Smooth muscle cell (in vitro differentiated cells): ENCODE measurements at regions not wholly inside any gene's neighbourhood (a gene's known extent, or its start where the extent isn't known, plus 50 kb on each side); places are given as distances from the start of the nearest gene placed in this dataset.

ENCODE experiments used
- DNase-seq: peaks from one replicate; lab custom pipeline; 2025; ENCODE audit not compliant: unreplicated experiment; lab: John Stamatoyannopoulos, UW
- H2AFZ ChIP-seq: fragments of 200-600 bp; sonication (generic); 2 replicates; pipeline ENCODE4 v1.6.0; 2016; ENCODE audit warnings: antibody characterized with exemption, low read depth, mild to moderate bottlenecking
- H3F3A ChIP-seq: fragments of 200-600 bp; sonication (generic); 2 replicates; pipeline ENCODE4 v1.6.0; 2017; ENCODE audit warnings: antibody characterized with exemption, low read depth
- H3K27ac ChIP-seq: fragments of 200-600 bp; sonication (generic); 2 replicates; pipeline ENCODE4 v1.5.1; 2016; ENCODE audit warnings: low read depth, mild to moderate bottlenecking
- H3K27me3 ChIP-seq: fragments of 200-600 bp; sonication (generic); 2 replicates; pipeline ENCODE4 v1.6.1; 2016; ENCODE audit warnings: low read depth, mild to moderate bottlenecking
- H3K36me3 ChIP-seq: fragments of 200-600 bp; sonication (generic); 2 replicates; pipeline ENCODE4 v1.5.1; 2016; ENCODE audit warnings: low read depth
- H3K4me1 ChIP-seq: fragments of 200-600 bp; sonication (generic); 2 replicates; pipeline ENCODE4 v1.5.1; 2016; ENCODE audit warnings: low read depth
- H3K4me2 ChIP-seq: fragments of 200-600 bp; sonication (generic); 2 replicates; pipeline ENCODE4 v1.6.0; 2016; ENCODE audit warnings: mild to moderate bottlenecking
- H3K4me3 ChIP-seq: fragments of 200-600 bp; sonication (generic); 2 replicates; pipeline ENCODE4 v1.5.1; 2016; ENCODE audit warnings: mild to moderate bottlenecking
- H3K79me2 ChIP-seq: fragments of 200-600 bp; sonication (generic); 2 replicates; pipeline ENCODE4 v1.6.0; 2016; ENCODE audit warnings: low read depth, mild to moderate bottlenecking
- H3K9ac ChIP-seq: fragments of 200-600 bp; sonication (generic); 2 replicates; pipeline ENCODE4 v1.6.0; 2016; ENCODE audit warnings: low read depth
- H3K9me3 ChIP-seq: fragments of 200-600 bp; sonication (generic); replicated peaks from 2 replicates; pipeline ENCODE4 v1.5.1; 2016; ENCODE audit warnings: low read depth
- H4K20me1 ChIP-seq: fragments of 200-600 bp; sonication (generic); 2 replicates; pipeline ENCODE4 v1.6.0; 2016; ENCODE audit warnings: low read depth
- WGBS: methylation state at CpG from one replicate; pipeline ENCODE4 v1.1.7; 2016; ENCODE audit warnings: low lambda C conversion rate; 5-methylcytosine and 5-hydroxymethylcytosine counted together
- TF ChIP-seq, protein P1 (sequence below): fragments of 200-600 bp; sonication (generic); IDR thresholded peaks from 2 replicates; pipeline ENCODE4 v1.5.1; 2017; ENCODE audit warnings: borderline replicate concordance, mild to moderate bottlenecking, antibody characterized with exemption; ENCODE audit not compliant: insufficient read depth, poor library complexity, severe bottlenecking

DNA sequence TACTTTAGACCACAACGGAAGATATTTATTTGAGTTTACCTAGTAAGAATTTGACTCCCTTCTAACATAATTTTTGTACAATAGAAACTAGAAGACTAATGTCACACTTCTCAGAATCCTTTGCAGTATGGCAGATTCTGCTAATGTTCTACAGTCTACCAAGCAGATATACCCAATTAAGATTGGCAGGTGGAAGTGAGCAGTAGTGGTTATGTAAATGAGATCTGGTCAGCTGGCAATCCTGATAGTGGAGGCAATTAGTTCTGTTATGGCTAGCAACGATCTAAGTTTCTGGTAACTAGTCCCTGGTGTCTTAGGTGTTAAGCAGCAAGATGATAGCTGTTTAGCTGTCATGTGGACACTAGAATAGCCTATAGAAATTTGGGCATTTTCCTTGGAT, 101.0 kb downstream of the CENPW start:
- Histone ChIP-seq H3F3A (no peaks in the 10 kb centered on the region), H3K9ac (no peak overlapping the region), H2AFZ (no peak overlapping the region), H3K4me3 (no peak overlapping the region), H3K4me1 (peaks cover 15% of the 10 kb centered on the region), H3K27me3 (no peaks in the 10 kb centered on the region), H4K20me1 (no peaks in the 10 kb centered on the region), H3K79me2 (no peaks in the 10 kb centered on the region), H3K36me3 (no peaks in the 10 kb centered on the region), H3K4me2 (no peak overlapping the region), H3K9me3 (no peaks in the 10 kb centered on the region), H3K27ac (no peak overlapping the region)
- 89% methylated on average over 2 of the region's 2 CpGs for WGBS
- no peak for DNase-seq
- TF ChIP-seq, protein P1, sequence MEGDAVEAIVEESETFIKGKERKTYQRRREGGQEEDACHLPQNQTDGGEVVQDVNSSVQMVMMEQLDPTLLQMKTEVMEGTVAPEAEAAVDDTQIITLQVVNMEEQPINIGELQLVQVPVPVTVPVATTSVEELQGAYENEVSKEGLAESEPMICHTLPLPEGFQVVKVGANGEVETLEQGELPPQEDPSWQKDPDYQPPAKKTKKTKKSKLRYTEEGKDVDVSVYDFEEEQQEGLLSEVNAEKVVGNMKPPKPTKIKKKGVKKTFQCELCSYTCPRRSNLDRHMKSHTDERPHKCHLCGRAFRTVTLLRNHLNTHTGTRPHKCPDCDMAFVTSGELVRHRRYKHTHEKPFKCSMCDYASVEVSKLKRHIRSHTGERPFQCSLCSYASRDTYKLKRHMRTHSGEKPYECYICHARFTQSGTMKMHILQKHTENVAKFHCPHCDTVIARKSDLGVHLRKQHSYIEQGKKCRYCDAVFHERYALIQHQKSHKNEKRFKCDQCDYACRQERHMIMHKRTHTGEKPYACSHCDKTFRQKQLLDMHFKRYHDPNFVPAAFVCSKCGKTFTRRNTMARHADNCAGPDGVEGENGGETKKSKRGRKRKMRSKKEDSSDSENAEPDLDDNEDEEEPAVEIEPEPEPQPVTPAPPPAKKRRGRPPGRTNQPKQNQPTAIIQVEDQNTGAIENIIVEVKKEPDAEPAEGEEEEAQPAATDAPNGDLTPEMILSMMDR: no peak

DNA sequence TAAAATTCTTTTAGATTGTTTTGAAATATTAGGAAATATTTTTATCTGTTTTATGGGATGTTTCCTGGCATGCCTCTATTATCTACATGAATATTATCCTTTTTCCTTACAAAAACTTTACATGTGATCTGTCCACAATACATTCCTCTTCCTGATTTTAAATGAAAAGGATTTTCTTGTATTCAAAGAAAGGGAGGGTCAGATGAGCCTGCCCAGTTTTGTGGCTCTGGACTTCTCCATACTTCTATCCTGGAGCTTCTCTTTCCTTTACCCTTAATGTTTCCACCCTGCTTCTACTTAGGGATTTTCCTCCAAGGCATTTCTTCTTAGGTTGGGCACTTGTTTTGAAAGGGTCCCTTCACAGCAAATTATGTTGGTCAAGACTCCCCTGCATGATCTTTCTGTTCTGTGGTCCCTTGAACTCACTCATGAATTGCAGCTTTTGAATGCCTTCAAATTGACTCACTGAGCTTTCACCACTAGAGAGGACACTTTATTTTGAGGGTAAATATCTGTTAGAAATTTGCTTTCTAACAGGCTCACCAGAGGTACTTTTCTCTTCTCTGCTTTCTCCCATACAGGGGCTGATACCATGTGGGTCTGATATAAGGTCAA, 104.9 kb downstream of the CENPW start:
- Histone ChIP-seq H3K9me3 (no peaks in the 10 kb centered on the region), H3K9ac (no peak overlapping the region), H4K20me1 (no peaks in the 10 kb centered on the region), H3F3A (no peaks in the 10 kb centered on the region), H3K4me3 (no peak overlapping the region), H3K79me2 (no peaks in the 10 kb centered on the region), H3K27me3 (no peaks in the 10 kb centered on the region), H3K27ac (peak overlapping the region; percentile 19), H3K36me3 (no peaks in the 10 kb centered on the region), H3K4me2 (peak overlapping the region; percentile 57), H3K4me1 (peaks cover 25% of the 10 kb centered on the region), H2AFZ (peak overlapping the region; percentile 63)
- TF ChIP-seq, protein P1: no peak
- no peak for DNase-seq

DNA sequence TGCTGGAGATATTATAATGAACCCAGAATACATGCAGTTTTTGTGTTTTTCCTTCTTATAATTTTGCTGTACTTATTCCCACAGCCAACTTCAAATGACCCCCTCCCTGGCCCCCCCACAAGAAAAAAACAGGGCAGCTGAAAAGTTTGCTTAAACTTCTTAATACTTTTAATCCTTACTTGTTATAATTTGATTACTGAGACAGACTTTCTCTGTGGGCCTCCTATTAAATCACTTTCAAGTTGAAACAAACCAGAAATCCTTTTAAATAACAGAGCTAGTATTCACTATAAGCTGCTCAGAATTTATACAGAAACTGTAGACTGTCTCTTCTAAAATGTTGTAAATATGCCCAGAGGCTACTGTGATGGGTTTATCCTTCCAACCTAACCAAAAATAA, 106.3 kb downstream of the CENPW start:
- H3K79me2 ChIP-seq: no peaks in the 10 kb centered on the region
- H3K27ac ChIP-seq: peak overlapping the region; percentile 37
- H3K9ac ChIP-seq: no peak overlapping the region
- peaks cover 25% of the 10 kb centered on the region for H3K4me1 ChIP-seq
- no peaks in the 10 kb centered on the region for H4K20me1 ChIP-seq
- no peaks in the 10 kb centered on the region for H3F3A ChIP-seq
- H2AFZ ChIP-seq: peak overlapping the region; percentile 58
- H3K27me3 ChIP-seq: no peaks in the 10 kb centered on the region
- no peaks in the 10 kb centered on the region for H3K36me3 ChIP-seq
- H3K4me2 ChIP-seq: peak overlapping the region; percentile 46
- H3K4me3 ChIP-seq: no peak overlapping the region
- H3K9me3 ChIP-seq: no peaks in the 10 kb centered on the region
- DNase-seq: no peak
- TF ChIP-seq, protein P1: no peak

DNA sequence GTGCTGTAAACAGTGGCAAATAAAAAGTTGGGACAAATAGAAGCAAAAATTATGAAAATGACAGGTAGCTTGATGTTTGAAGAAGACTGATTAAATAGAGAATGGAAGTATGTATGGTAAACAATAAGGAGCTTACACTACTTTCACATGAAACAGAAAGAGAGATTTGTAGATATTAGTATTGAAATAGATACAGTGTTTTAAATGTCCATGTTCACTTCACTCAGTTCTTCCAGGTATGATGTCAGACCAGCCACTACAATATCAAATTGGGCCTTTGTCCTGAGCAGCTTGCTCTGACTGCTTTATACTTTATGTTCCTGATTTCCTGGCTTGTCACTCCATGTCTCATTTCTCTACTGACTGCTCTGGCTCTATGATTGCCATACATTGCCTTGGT, 107.5 kb downstream of the CENPW start:
- H3K9ac ChIP-seq: no peak overlapping the region
- peaks cover 25% of the 10 kb centered on the region for H3K4me1 ChIP-seq
- H2AFZ ChIP-seq: no peak overlapping the region
- H3K36me3 ChIP-seq: no peaks in the 10 kb centered on the region
- H3F3A ChIP-seq: no peaks in the 10 kb centered on the region
- no peaks in the 10 kb centered on the region for H3K9me3 ChIP-seq
- DNase-seq: no peak
- no peak overlapping the region for H3K27ac ChIP-seq
- TF ChIP-seq, protein P1: no peak
- H4K20me1 ChIP-seq: no peaks in the 10 kb centered on the region
- H3K79me2 ChIP-seq: no peaks in the 10 kb centered on the region
- H3K27me3 ChIP-seq: no peaks in the 10 kb centered on the region
- H3K4me3 ChIP-seq: no peak overlapping the region
- no peak overlapping the region for H3K4me2 ChIP-seq
